ENCODE measurements at regions not wholly inside any gene's neighbourhood (a gene's known extent, or its start where the extent isn't known, plus 50 kb on each side); places are given as distances from the start of the nearest gene placed in this dataset.
A peak's percentile ranks its signal among the peaks of the same experiment; 100 is the strongest.

DNA sequence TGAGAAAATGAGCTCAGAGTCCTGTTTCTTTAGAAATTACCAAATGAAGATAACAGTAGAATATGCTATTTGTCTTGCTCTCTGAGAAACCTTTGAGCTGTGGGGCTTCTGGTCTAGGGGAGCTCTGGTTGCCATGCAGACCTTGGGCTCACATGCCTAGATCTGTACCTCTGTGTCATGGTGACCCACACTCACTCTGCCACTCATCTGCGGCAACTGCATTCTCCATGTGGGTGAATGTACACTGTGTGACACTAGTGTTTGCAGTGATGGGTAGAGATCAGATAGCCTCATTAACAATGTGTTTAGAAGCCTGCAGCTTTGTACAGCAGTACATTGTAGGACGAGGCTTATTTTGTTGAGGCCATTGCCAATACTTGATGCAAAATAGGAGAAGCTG lies 521.2 kb downstream of the CHSY3 start:
- Mint-ChIP-seq H3K27ac (peak overlapping the region; percentile 44; the same call in 1 of the 2 replicates), H3K36me3 (ENCODE audit: low read depth) (no peaks in the 10 kb centered on the region), H3K4me3 (no peak overlapping the region), H3K9me3 (peaks cover 6% of the 10 kb centered on the region; the same call in 1 of the 3 replicates), H3K4me1 (no peaks in the 10 kb centered on the region), H3K27me3 (ENCODE audit: insufficient read depth, low read depth, poor library complexity) (peaks cover 3% of the 10 kb centered on the region)
- Histone ChIP-seq H3K9me2 (ENCODE audit: insufficient read depth) (no peaks in the 10 kb centered on the region), H3K79me2 (replicated peaks; ENCODE audit: insufficient read depth) (no peaks in the 10 kb centered on the region), H3K27me3 (ENCODE audit: insufficient read depth) (no peaks in the 10 kb centered on the region), H2AFZ (no peak overlapping the region), H3F3A (replicated peaks; ENCODE audit: low read depth) (no peaks in the 10 kb centered on the region), H3K36me3 (ENCODE audit: insufficient read depth) (no peaks in the 10 kb centered on the region), H3K27ac (ENCODE audit: low read depth) (no peak overlapping the region), H4K20me1 (replicated peaks; ENCODE audit: insufficient read depth) (no peaks in the 10 kb centered on the region), H3K4me1 (ENCODE audit: insufficient read depth) (no peaks in the 10 kb centered on the region), H3K4me2 (no peak overlapping the region), H3K4me3 (no peak overlapping the region)
- ATAC-seq, result no peak
- TF ChIP-seq, protein P1, sequence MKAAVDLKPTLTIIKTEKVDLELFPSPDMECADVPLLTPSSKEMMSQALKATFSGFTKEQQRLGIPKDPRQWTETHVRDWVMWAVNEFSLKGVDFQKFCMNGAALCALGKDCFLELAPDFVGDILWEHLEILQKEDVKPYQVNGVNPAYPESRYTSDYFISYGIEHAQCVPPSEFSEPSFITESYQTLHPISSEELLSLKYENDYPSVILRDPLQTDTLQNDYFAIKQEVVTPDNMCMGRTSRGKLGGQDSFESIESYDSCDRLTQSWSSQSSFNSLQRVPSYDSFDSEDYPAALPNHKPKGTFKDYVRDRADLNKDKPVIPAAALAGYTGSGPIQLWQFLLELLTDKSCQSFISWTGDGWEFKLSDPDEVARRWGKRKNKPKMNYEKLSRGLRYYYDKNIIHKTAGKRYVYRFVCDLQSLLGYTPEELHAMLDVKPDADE (IDR thresholded peaks at IDR 0.05), result no peak
- no peak for TF ChIP-seq CREB1 (CRISPR knock-in tag; IDR thresholded peaks at IDR 0.05; ENCODE audit: low read depth)
- TF ChIP-seq, protein P2, sequence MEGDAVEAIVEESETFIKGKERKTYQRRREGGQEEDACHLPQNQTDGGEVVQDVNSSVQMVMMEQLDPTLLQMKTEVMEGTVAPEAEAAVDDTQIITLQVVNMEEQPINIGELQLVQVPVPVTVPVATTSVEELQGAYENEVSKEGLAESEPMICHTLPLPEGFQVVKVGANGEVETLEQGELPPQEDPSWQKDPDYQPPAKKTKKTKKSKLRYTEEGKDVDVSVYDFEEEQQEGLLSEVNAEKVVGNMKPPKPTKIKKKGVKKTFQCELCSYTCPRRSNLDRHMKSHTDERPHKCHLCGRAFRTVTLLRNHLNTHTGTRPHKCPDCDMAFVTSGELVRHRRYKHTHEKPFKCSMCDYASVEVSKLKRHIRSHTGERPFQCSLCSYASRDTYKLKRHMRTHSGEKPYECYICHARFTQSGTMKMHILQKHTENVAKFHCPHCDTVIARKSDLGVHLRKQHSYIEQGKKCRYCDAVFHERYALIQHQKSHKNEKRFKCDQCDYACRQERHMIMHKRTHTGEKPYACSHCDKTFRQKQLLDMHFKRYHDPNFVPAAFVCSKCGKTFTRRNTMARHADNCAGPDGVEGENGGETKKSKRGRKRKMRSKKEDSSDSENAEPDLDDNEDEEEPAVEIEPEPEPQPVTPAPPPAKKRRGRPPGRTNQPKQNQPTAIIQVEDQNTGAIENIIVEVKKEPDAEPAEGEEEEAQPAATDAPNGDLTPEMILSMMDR (conservative IDR thresholded peaks at IDR 0.05; ENCODE audit: low read depth in 2 of 2), result no peak
- TF ChIP-seq JUNB (IDR thresholded peaks at IDR 0.05; ENCODE audit: unreplicated experiment), result no peak
- no peak for TF ChIP-seq STAT1 (IDR thresholded peaks at IDR 0.05; ENCODE audit: unreplicated experiment)
- no peak for TF ChIP-seq ZNF114 (CRISPR knock-in tag; IDR thresholded peaks at IDR 0.05)
- no peak for TF ChIP-seq NANOG (IDR thresholded peaks at IDR 0.05; ENCODE audit: borderline replicate concordance)
- TF ChIP-seq POLR2AphosphoS5 (IDR thresholded peaks at IDR 0.05; ENCODE audit: low read depth), result no peak
- TF ChIP-seq, protein P3, sequence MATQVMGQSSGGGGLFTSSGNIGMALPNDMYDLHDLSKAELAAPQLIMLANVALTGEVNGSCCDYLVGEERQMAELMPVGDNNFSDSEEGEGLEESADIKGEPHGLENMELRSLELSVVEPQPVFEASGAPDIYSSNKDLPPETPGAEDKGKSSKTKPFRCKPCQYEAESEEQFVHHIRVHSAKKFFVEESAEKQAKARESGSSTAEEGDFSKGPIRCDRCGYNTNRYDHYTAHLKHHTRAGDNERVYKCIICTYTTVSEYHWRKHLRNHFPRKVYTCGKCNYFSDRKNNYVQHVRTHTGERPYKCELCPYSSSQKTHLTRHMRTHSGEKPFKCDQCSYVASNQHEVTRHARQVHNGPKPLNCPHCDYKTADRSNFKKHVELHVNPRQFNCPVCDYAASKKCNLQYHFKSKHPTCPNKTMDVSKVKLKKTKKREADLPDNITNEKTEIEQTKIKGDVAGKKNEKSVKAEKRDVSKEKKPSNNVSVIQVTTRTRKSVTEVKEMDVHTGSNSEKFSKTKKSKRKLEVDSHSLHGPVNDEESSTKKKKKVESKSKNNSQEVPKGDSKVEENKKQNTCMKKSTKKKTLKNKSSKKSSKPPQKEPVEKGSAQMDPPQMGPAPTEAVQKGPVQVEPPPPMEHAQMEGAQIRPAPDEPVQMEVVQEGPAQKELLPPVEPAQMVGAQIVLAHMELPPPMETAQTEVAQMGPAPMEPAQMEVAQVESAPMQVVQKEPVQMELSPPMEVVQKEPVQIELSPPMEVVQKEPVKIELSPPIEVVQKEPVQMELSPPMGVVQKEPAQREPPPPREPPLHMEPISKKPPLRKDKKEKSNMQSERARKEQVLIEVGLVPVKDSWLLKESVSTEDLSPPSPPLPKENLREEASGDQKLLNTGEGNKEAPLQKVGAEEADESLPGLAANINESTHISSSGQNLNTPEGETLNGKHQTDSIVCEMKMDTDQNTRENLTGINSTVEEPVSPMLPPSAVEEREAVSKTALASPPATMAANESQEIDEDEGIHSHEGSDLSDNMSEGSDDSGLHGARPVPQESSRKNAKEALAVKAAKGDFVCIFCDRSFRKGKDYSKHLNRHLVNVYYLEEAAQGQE (IDR thresholded peaks at IDR 0.05; ENCODE audit: unreplicated experiment), result no peak
- TF ChIP-seq, protein P4, sequence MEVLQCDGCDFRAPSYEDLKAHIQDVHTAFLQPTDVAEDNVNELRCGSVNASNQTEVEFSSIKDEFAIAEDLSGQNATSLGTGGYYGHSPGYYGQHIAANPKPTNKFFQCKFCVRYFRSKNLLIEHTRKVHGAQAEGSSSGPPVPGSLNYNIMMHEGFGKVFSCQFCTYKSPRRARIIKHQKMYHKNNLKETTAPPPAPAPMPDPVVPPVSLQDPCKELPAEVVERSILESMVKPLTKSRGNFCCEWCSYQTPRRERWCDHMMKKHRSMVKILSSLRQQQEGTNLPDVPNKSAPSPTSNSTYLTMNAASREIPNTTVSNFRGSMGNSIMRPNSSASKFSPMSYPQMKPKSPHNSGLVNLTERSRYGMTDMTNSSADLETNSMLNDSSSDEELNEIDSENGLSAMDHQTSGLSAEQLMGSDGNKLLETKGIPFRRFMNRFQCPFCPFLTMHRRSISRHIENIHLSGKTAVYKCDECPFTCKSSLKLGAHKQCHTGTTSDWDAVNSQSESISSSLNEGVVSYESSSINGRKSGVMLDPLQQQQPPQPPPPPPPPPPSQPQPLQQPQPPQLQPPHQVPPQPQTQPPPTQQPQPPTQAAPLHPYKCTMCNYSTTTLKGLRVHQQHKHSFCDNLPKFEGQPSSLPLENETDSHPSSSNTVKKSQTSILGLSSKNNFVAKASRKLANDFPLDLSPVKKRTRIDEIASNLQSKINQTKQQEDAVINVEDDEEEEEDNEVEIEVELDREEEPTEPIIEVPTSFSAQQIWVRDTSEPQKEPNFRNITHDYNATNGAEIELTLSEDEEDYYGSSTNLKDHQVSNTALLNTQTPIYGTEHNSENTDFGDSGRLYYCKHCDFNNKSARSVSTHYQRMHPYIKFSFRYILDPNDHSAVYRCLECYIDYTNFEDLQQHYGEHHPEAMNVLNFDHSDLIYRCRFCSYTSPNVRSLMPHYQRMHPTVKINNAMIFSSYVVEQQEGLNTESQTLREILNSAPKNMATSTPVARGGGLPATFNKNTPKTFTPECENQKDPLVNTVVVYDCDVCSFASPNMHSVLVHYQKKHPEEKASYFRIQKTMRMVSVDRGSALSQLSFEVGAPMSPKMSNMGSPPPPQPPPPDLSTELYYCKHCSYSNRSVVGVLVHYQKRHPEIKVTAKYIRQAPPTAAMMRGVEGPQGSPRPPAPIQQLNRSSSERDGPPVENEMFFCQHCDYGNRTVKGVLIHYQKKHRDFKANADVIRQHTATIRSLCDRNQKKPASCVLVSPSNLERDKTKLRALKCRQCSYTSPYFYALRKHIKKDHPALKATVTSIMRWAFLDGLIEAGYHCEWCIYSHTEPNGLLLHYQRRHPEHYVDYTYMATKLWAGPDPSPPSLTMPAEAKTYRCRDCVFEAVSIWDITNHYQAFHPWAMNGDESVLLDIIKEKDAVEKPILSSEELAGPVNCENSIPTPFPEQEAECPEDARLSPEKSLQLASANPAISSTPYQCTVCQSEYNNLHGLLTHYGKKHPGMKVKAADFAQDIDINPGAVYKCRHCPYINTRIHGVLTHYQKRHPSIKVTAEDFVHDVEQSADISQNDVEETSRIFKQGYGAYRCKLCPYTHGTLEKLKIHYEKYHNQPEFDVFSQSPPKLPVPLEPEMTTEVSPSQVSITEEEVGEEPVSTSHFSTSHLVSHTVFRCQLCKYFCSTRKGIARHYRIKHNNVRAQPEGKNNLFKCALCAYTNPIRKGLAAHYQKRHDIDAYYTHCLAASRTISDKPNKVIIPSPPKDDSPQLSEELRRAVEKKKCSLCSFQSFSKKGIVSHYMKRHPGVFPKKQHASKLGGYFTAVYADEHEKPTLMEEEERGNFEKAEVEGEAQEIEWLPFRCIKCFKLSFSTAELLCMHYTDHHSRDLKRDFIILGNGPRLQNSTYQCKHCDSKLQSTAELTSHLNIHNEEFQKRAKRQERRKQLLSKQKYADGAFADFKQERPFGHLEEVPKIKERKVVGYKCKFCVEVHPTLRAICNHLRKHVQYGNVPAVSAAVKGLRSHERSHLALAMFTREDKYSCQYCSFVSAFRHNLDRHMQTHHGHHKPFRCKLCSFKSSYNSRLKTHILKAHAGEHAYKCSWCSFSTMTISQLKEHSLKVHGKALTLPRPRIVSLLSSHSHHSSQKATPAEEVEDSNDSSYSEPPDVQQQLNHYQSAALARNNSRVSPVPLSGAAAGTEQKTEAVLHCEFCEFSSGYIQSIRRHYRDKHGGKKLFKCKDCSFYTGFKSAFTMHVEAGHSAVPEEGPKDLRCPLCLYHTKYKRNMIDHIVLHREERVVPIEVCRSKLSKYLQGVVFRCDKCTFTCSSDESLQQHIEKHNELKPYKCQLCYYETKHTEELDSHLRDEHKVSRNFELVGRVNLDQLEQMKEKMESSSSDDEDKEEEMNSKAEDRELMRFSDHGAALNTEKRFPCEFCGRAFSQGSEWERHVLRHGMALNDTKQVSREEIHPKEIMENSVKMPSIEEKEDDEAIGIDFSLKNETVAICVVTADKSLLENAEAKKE (CRISPR knock-in tag; IDR thresholded peaks at IDR 0.05), result no peak
- TF ChIP-seq EZH2 (IDR thresholded peaks at IDR 0.05; ENCODE audit: low read depth, unreplicated experiment), result no peak
- no peak for TF ChIP-seq EZH2phosphoT487 (IDR thresholded peaks at IDR 0.05; ENCODE audit: unreplicated experiment)
- TF ChIP-seq ZNF331 (CRISPR knock-in tag; IDR thresholded peaks at IDR 0.05; ENCODE audit: low read depth), result no peak
- no peak for DNase-seq (ENCODE audit: low spot score)

Measured in GM23338 (cell line).